ENCODE measurements at regions not wholly inside any gene's neighbourhood (a gene's known extent, or its start where the extent isn't known, plus 50 kb on each side); places are given as distances from the start of the nearest gene placed in this dataset.

- no peak for TF ChIP-seq CTCF (IDR thresholded peaks at IDR 0.05; ENCODE audit: poor library complexity)
- no peak for TF ChIP-seq EZH2 (IDR thresholded peaks at IDR 0.05; ENCODE audit: borderline replicate concordance)
Observed at GRCh38 chr5:56301069-56301468, 67.9 kb upstream of the ANKRD55 start.
